PC-3 (cell line): ENCODE measurements at regions not wholly inside any gene's neighbourhood (a gene's known extent, or its start where the extent isn't known, plus 50 kb on each side); places are given as distances from the start of the nearest gene placed in this dataset.
A peak's percentile ranks its signal among the peaks of the same experiment; 100 is the strongest.
"Not testable (repeated sequence)": the region's sequence is repeated elsewhere in the genome, so short reads cannot be mapped to it uniquely, and the experiment has no call there.

Experiments used
- ATAC-seq: fragments of 200-7000 bp; cut with Tn5 transposase; 2 replicates; pipeline ENCODE4 v1.9.1; 2020; ENCODE audit warnings: mild to moderate bottlenecking, moderate library complexity
- BruUV-seq: library from RNA; stranded (reverse); fragments of 400-500 nt; replicated peaks from 2 replicates; lab custom pipeline; 2021; lab: Mats Ljungman, UMichigan
- CTCF ChIA-PET: fragments of 300-600 bp; sonication (Branson Sonifier 250); formaldehyde crosslinking; loops from one replicate; lab custom pipeline; 2022; ENCODE audit warnings: antibody characterized with exemption; lab: Charles Lee
- POLR2A ChIA-PET: fragments of 300-600 bp; sonication (Branson Sonifier 250); formaldehyde crosslinking; loops from one replicate; lab custom pipeline; 2022; ENCODE audit warnings: antibody characterized with exemption; ENCODE audit not compliant: unreplicated experiment; lab: Charles Lee
- DNase-seq: peaks from one replicate; pipeline ENCODE4 v3.0.0-alpha.2; 2015
- H2AFZ ChIP-seq: fragments of 300-600 bp; sonication (generic); 2 replicates; pipeline ENCODE4 v1.6.0; 2016; ENCODE audit warnings: antibody characterized with exemption, low read length
- H3F3A ChIP-seq: fragments of 300-600 bp; sonication (generic); one replicate; pipeline ENCODE4 v1.6.0; 2017; ENCODE audit warnings: antibody characterized with exemption, low read length, control low read depth, mild to moderate bottlenecking; ENCODE audit not compliant: unreplicated experiment
- H3K27ac ChIP-seq: fragments of 300-600 bp; sonication (generic); 2 replicates; pipeline ENCODE4 v1.5.1; 2016; ENCODE audit warnings: mild to moderate bottlenecking, low read length
- H3K27me3 ChIP-seq: fragments of 300-600 bp; sonication (generic); 2 replicates; pipeline ENCODE4 v1.6.1; 2016; ENCODE audit warnings: low read length, mixed read lengths
- H3K36me3 ChIP-seq: fragments of 300-600 bp; sonication (generic); 2 replicates; pipeline ENCODE4 v1.6.1; 2016; ENCODE audit warnings: low read depth, mixed run types, low read length, mixed read lengths
- H3K4me1 ChIP-seq: fragments of 300-600 bp; sonication (generic); 2 replicates; pipeline ENCODE4 v1.5.1; 2016; ENCODE audit warnings: low read length; ENCODE audit not compliant: insufficient read depth
- H3K4me2 ChIP-seq: fragments of 300-600 bp; sonication (generic); 2 replicates; pipeline ENCODE4 v1.6.0; 2016; ENCODE audit warnings: low read length
- H3K4me3 ChIP-seq: fragments of 300-600 bp; sonication (generic); 2 replicates; pipeline ENCODE4 v1.5.1; 2016; ENCODE audit warnings: mild to moderate bottlenecking, low read length, mixed read lengths
- H3K79me2 ChIP-seq: fragments of 300-600 bp; sonication (generic); 2 replicates; pipeline ENCODE4 v1.6.1; 2017; ENCODE audit warnings: low read length, mixed read lengths
- H3K9ac ChIP-seq: fragments of 300-600 bp; sonication (generic); 2 replicates; pipeline ENCODE4 v1.6.0; 2016; ENCODE audit warnings: mild to moderate bottlenecking, low read length
- H3K9me2 ChIP-seq: fragments of 300-600 bp; sonication (generic); replicated peaks from 2 replicates; pipeline ENCODE4 v1.6.1; 2016; ENCODE audit warnings: mixed run types, low read length, mixed read lengths
- H3K9me3 ChIP-seq: fragments of 300-600 bp; sonication (generic); 2 replicates; pipeline ENCODE4 v1.6.1; 2016; ENCODE audit warnings: low read length, mixed read lengths
- H4K20me1 ChIP-seq: fragments of 300-600 bp; sonication (generic); 2 replicates; pipeline ENCODE4 v1.6.1; 2016; ENCODE audit warnings: low read length, mixed read lengths
- EZH2 ChIP-seq: fragments of 300-600 bp; sonication (generic); IDR thresholded peaks from one replicate; pipeline ENCODE4 v1.6.1; 2017; ENCODE audit warnings: antibody characterized with exemption, mild to moderate bottlenecking, low read length; ENCODE audit not compliant: unreplicated experiment
- EZH2phosphoT487 ChIP-seq: fragments of 300-600 bp; sonication (generic); IDR thresholded peaks from 2 replicates; pipeline ENCODE4 v1.6.1; 2018; ENCODE audit warnings: mild to moderate bottlenecking, antibody characterized with exemption, low read length, borderline replicate concordance
- intact Hi-C: fragments of 100-400 bp; cut with micrococcal nuclease; formaldehyde crosslinking; loops from 2 replicates; pipeline ENCODE4 v1.9.0; 2023
- TF ChIP-seq, protein P1 (sequence below): fragments of 300-600 bp; sonication (generic); conservative IDR thresholded peaks from 2 replicates; pipeline ENCODE4 v1.5.1; 2017; ENCODE audit warnings: antibody characterized with exemption, low read depth, mild to moderate bottlenecking, low read length

DNA sequence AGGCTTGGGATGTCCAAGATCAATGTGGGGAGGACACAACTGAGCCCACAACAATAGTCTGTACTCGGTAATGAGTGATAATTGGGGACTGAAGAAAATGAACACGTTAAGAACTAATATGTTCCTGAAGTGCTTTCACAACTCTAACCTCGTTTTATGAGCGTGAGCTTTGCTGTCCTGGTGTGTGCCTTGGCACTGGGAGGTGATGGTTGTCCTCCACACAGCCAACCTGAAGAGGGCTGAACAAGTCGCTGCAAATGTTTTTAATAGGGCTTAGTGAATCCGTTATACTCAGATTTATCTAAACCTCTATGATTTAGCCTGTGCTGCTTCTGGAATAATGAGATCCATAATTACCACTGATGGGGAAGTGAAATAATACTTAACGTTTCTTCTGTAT lies 76.5 kb upstream of the PZP start:
- intact Hi-C loops, H4K20me1 ChIP-seq, H3K4me1 ChIP-seq, H3F3A ChIP-seq, H3K79me2 ChIP-seq, BruUV-seq, H3K27ac ChIP-seq, CTCF ChIA-PET, DNase-seq, POLR2A ChIA-PET, H2AFZ ChIP-seq, H3K9me3 ChIP-seq, H3K36me3 ChIP-seq, H3K9me2 ChIP-seq: not testable (repeated sequence)
- Histone ChIP-seq H3K4me2 (peak overlapping the region; percentile 76; the same call in 1 of the 2 replicates), H3K27me3 (peaks cover 15% of the 10 kb centered on the region), H3K9ac (peak overlapping the region; percentile 61; the same call in 1 of the 2 replicates), H3K4me3 (peak overlapping the region; percentile 73)
- peak; percentile 16; the same call in 1 of the 2 replicates for ATAC-seq

DNA sequence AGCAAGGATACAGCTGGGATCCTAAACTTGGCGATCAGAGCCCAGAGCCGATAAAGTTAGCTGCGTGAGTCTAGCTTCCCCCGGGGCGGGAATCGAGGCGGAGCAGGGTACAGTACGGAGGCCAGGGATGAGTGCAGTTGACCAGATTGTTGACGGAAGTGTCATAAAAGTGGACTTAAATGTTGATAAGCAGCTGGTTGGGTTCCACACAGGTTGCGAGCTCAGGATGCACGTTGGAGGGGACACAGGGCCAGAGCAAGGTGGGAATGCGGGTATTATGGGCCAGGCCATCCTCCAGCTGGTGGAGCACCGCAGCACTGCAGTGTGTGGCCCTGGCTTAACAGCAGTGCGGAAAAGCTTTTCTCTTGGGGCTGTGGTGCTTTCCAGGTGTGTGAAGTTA lies 76.0 kb upstream of the PZP start:
- CTCF ChIA-PET, H2AFZ ChIP-seq, H3K4me1 ChIP-seq, H3K9me3 ChIP-seq, H3K9me2 ChIP-seq, POLR2A ChIA-PET, DNase-seq, H3F3A ChIP-seq, H4K20me1 ChIP-seq, H3K36me3 ChIP-seq, intact Hi-C loops, H3K79me2 ChIP-seq, H3K27ac ChIP-seq: not testable (repeated sequence)
- peaks cover 18% of the 10 kb centered on the region for H3K27me3 ChIP-seq
- peak; percentile 65 for ATAC-seq
- BruUV-seq, result TSS peak; percentile 87
- H3K9ac ChIP-seq, result peak overlapping the region; percentile 61
- H3K4me3 ChIP-seq, result peak overlapping the region; percentile 73
- H3K4me2 ChIP-seq, result peak overlapping the region; percentile 76

DNA sequence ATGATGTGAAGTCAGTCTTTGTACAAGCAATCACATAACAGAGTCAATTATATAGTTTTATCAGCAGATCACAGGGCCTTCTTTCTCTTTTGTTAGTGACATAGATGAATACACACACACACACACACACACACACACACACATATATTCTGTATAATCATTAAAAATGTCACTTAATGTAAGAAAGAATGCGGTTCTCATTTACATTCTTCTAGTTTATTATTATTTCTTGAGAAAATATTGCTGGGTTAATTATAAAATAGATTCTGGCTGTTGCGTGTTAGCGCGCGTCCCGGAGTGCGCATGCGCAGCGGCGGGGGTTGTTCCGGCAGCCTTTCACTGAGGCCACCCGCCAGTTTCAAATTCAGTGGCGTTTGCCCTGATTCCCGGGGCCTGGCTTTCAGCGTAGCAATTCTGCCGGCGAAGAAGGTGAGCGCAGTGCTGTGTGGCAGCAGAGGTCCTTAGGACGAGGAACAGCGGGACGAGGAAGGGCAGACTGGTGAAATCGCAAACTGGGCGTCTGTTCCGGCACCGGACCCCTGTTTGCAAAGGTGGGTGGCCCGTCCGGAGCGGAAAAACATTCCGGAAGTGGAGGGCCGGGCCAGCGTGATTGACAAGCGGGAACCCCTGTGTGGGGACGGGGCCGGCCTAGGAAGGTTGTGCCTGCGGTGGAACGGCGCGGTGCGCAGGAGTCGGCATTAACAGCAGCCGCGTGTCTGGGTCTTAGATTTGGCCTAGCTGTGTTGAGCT lies 75.3 kb upstream of the PZP start:
- intact Hi-C loops, POLR2A ChIA-PET, H3K9me3 ChIP-seq, H3K4me1 ChIP-seq, H3K36me3 ChIP-seq, H3F3A ChIP-seq, BruUV-seq, H3K79me2 ChIP-seq, H4K20me1 ChIP-seq, H3K9me2 ChIP-seq, CTCF ChIA-PET: not testable (repeated sequence)
- DNase-seq, result peak; percentile 67
- H3K27ac ChIP-seq, result peak overlapping the region; percentile 49; the same call in 1 of the 2 replicates
- H3K4me3 ChIP-seq, result peak overlapping the region; percentile 73
- H3K27me3 ChIP-seq, result peaks cover 19% of the 10 kb centered on the region
- H2AFZ ChIP-seq, result peak overlapping the region; percentile 84
- ATAC-seq, result peak; percentile 96
- H3K4me2 ChIP-seq, result peak overlapping the region; percentile 77
- peak overlapping the region; percentile 82 for H3K9ac ChIP-seq

DNA sequence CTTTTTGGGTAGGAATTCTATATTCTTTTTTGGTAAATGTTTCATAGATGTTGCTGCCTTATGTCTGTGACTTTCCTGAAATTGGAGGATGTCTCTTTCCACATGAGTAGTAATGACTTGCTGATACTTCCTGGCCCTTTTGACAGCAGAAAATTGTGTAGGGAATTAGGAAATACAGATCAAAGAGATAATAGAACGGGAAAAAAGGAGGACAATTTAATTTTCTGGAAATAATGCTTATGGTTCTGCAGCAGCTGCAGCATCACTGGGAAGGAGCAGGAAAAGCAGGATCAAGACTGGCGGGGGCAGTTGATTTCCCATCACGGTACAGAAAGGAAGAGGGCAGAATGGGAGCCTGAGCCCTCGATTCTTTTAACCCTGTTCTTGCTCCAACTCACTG lies 68.8 kb upstream of the PZP start:
- intact Hi-C loops, result no loop called here
- H3K27me3 ChIP-seq, result peaks cover 29% of the 10 kb centered on the region
- no TSS peak for BruUV-seq
- TF ChIP-seq, protein P1, sequence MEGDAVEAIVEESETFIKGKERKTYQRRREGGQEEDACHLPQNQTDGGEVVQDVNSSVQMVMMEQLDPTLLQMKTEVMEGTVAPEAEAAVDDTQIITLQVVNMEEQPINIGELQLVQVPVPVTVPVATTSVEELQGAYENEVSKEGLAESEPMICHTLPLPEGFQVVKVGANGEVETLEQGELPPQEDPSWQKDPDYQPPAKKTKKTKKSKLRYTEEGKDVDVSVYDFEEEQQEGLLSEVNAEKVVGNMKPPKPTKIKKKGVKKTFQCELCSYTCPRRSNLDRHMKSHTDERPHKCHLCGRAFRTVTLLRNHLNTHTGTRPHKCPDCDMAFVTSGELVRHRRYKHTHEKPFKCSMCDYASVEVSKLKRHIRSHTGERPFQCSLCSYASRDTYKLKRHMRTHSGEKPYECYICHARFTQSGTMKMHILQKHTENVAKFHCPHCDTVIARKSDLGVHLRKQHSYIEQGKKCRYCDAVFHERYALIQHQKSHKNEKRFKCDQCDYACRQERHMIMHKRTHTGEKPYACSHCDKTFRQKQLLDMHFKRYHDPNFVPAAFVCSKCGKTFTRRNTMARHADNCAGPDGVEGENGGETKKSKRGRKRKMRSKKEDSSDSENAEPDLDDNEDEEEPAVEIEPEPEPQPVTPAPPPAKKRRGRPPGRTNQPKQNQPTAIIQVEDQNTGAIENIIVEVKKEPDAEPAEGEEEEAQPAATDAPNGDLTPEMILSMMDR, result no peak
- TF ChIP-seq EZH2, result no peak
- TF ChIP-seq EZH2phosphoT487, result no peak
- no peaks in the 10 kb centered on the region for H3K36me3 ChIP-seq
- no peak overlapping the region for H3K4me2 ChIP-seq
- CTCF ChIA-PET, result no interaction called here
- no peak overlapping the region for H2AFZ ChIP-seq
- H3K9ac ChIP-seq, result no peak overlapping the region
- no peak overlapping the region for H3K27ac ChIP-seq
- H3K9me3 ChIP-seq, result no peaks in the 10 kb centered on the region
- peaks cover 11% of the 10 kb centered on the region for H3K4me1 ChIP-seq
- no peak overlapping the region for H3K4me3 ChIP-seq
- POLR2A ChIA-PET, result no interaction called here
- H4K20me1 ChIP-seq, result no peaks in the 10 kb centered on the region
- H3F3A ChIP-seq, result no peaks in the 10 kb centered on the region
- ATAC-seq, result no peak
- H3K79me2 ChIP-seq, result no peaks in the 10 kb centered on the region
- no peaks in the 10 kb centered on the region for H3K9me2 ChIP-seq
- DNase-seq, result no peak
